T-helper 22 cell (primary cell): ENCODE measurements at regions not wholly inside any gene's neighbourhood (a gene's known extent, or its start where the extent isn't known, plus 50 kb on each side); places are given as distances from the start of the nearest gene placed in this dataset.

Experiments
- DNase-seq: peaks from one replicate; pipeline ENCODE4 v3.0.0-alpha.2; 2020; ENCODE audit warnings: low read depth

DNA sequence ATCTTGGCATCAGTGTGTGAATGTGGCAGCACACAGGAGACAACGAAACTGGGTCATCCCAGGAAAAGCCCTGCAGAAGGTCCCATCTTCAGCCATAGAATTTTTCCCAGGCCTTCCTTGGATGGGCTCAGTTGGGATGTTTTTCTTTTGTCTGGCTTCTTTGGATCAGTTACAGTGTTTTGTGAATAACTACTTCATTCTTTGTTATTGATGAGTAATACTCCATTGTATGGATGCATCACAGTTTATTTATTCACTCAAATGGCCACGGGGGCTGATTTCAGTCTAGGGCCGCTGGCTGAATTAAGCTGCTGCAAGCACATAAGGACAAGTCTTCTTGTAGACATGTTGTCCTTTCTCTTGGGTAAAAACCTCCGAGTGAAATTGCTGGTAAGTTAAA lies 81.3 kb upstream of the CD93 start:
- no peak for DNase-seq

DNA sequence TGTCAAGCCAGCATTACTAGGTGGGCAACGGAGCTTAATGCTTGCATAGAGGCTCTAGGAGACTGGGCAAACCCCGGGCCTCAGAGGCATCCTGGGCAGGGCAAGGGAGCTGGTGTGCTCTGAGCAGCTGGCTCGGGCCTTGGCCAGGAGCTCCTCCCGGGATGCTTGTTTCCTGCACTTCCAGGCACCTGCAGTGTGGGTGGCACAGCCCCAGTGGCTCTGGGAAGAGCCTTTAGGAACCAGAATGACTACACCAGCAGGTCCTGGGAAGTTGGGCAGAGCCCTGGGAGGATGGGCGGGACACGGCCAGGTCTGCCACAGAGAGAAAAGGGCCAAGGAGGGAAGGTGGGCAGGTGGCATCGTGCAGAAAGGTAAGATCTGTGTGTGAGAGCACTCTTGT lies 80.4 kb upstream of the CD93 start:
- no peak for DNase-seq

DNA sequence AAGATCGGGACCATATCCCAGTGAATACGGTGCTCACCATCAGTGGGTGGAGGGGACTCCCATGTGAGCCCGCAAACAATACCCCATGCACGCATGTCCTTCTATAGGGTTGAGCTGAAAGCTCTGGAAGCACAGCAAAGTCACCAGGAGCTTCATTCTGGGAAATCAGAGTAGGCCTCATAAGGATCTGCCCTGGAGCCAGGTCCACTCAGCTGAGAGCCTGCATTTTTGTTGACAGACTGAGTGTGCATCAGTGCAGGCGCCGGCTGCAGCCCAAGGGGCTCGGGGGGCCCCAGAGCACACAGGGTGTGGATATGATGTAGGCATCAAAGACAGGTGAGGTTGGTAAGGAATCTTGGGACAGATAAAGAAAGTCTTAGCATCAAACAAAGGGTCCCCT lies 79.8 kb upstream of the CD93 start:
- DNase-seq: no peak

DNA sequence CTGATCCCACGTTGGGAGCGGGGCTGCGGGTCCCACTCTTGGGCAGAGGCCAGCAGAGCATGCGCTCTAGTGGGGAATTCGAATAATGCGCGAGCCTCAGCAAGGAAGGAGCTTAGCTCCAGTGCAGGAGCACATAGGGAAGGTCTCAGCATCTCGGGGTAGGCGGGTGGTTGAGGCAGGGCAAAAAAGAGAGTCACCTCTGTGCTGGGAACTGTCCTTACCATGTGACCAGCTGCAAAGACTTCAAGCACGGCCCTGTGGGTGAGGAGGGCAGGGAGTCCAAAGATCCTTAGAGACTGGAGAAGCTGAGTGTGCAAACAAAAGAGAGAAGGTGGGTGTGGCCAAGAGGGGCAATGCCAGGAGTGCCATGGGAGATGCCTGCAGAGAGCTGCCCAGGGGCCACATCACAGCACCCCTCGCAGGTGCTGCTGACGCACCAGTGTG lies 79.2 kb upstream of the CD93 start:
- DNase-seq: no peak

DNA sequence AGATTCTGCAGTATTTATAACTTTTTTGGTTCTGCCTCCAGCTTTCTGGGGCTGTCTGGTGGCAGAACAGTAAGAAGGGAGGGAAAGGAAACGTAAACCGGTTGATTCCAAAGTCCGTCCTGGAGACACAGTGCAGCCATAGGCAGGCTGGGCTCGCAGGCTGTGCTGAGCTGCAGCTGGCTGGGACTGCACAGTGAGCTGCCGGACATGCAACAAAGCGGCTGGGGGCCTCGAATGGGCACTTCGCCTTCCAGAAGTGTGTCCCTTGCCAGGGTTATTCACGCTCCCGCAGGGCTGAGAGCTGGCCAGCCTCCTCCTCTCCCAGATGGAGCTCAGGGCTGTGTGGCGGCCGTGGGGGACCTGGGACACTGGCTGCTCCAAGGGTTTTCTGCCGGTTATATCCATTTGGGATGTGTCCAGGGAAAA lies 78.1 kb upstream of the CD93 start:
- DNase-seq: no peak

DNA sequence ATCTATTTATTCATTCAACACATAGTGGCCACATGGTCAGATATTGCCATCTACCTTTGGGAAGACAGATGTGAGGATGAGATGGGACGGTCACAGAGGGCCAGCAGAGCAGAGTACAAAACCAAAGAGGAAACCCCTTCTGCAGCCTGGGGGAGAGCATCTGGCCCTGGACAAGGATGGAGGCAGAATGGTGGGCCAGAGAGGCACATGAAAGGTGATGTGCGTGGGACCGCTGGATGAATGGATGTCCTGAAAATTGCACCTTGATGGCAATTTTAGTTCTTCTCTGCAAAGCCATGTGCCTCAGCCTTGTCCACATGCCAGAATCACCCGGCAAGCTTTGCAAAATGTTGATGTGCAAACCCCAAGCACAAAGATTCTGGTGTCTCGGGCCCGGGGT lies 77.4 kb upstream of the CD93 start:
- DNase-seq: no peak

DNA sequence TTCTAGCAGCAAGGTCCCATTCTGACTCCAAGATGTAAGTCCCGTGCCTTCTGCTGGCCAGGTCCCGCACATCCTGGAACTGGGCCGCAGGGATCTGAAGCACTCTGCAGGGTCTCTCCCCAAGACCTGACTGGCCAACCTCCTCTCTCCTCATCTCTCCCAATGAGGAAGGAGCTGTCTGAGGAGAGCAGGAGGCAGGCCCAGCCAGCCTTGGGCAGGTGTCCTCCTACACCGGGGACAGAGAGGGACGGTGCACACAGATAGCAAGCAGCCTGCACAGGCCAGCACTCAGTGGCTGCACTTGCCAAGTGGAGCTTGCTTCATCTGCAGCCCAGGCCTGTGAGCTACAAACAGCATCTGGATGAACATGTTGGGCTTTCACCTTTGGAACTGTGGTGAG lies 76.8 kb upstream of the CD93 start:
- no peak for DNase-seq

DNA sequence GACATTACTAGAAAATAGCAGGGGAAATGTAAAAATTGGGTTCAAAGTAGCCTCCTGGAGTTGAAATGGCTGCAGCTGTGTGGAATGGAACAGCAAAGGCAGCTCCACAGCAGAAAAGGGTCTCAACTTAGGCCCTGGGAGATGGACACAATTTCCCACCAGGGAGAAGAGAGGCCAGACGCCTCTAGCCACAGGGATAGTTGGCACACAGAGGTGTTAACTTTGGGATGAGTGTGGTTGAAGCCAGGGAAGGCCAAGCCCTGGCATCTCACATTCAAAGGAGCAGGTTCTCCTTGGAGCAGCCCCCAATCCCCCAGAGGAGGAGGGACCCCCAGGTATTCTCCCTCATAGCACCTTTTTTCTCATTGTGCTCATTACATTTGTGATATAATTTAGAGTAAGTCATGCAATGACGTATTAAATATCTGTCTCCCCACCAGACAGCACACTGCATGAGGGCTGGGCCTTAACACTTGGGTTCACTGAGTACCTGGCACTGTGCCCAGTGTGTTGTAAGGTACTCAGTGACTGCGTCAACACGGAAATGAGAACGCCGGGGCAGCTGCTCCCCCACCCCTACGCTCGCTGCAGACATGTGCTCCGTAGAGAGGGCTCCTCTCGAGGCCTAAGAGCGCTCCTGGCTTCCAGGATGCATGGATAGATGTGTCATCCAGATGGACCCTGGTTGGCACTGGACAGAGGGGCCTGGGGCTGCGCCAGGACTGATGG lies 76.0 kb upstream of the CD93 start:
- no peak for DNase-seq

DNA sequence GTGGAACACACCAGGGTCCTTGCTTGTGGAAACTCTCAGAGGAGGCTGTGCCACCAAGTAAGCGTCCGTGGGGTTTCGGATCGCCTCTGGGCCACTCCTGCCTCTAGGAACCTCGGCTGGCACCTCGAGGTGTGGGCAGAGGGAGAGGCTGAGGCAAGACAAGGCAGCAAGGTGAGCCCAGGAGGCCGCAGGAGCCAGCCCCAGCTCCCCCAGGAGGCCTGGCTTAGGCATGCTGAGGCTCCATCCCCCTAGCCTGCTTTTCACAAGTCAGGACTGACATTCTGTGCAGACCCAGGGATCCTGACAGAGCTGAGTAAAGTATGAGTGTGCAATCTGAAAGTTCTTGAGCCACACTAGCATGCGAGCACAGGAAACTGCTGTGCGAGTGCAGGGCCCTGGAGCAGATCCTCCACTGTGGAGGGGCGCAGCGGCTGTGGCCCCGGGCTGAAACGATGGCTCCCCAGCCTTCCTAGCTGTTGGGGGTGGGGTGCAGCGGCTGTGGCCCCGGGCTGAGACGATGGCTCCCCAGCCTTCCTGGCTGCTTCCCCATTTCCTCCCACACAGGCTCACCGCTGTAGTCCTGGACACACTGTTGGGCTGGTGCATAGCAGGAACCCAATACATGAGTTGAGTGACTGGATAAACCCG lies 75.2 kb upstream of the CD93 start:
- DNase-seq: no peak

DNA sequence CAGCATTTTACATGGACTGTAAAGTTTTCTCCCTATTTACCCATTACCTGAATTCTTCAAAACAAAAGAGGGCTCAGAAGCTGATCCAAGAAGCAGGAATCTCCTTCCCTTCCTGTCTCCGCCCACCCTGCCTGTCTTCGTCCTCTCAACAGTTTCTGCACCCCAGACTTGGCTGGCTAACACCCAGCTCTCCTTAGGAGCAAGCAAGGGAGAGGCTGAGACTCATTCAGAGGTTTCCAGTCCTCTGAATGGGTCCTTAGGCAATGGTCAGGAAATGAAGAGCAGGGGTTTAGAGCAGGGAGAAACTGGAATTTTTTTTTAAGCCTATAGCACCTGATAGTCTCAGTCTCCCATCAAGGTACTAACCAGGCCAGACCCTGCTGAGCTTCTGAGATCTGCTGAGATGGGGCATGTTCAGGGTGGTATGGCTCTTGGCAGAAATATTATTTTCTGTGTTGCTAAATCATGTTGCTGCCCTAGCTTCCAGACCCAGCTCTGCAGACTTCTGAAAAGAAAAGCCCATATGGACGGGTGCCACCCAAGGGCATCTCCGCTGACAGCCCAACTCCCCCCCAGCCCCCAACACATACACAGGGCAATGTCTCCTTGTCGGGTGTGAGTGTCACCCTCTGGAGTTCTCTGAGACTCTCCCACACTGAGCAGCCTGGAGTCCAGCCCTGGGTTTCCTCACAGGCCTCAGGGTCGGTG lies 74.6 kb upstream of the CD93 start:
- no peak for DNase-seq

DNA sequence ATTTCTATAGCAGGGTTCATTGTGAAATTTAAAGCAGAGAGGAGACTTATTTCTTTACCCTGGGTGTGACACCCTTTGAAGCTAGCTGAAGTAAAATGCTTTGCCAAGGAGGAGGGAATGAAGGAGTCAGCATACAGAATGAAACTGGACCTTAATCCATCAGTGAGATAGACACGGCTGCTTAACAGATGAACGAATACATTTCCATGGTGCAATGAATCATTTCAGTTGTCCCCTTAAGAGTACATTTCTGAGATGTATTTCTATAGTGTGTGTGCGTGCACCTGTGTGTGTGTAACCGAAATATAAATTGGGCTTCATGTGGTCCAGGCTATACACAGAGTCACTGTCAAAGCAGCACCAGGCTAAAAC lies 73.8 kb upstream of the CD93 start:
- no peak for DNase-seq

DNA sequence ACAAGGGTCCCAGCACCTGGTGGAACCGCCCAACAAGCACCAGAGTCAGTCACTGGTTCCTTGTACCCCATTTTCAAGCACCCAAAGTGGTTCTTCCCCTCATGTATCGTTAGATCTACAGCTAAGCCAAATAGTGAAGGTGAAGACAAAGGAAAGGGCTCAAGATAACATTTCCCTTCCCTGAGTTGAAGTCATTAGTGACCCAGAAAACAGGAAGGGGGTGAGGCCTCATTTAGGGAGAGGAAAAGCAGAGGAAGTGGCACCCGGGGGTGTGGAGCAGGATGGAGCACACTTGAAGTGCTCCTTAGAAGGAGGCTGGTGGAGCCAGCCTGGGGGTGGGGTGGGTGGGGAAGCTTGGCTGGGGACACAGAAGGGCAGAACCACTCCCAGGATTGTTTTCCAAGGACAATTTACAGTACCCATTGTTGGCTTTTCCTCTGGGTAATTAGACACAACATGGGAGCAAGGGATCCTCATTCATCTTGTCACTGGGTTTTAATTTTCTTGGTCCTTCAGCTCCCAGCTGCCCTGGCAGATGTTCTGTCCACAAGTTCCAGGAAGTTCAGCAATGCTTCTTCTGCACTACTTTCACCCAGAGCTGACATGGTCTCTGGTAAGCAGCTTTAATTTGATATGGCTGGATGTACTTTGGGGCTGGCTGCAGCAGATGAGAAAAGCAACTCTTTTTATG lies 73.3 kb upstream of the CD93 start:
- DNase-seq: no peak

DNA sequence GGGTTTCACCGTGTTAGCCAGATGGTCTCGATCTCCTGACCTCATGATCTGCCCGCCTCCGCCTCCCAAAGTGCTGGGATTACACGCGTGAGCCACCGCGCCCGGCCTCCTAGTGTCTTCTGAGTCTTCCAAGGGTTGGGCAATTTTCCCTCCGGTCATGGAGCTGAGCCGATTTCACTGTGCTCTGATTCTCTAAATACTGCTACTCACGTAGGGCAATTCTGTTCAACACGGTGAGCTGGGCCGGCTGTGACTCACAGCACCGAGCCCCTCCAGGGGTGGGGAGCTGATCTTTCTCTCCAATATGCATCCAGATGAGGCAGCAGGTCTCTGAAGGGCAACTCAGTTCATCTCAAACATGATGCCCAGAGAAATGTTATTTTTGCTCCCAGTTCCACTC lies 71.6 kb upstream of the CD93 start:
- no peak for DNase-seq

DNA sequence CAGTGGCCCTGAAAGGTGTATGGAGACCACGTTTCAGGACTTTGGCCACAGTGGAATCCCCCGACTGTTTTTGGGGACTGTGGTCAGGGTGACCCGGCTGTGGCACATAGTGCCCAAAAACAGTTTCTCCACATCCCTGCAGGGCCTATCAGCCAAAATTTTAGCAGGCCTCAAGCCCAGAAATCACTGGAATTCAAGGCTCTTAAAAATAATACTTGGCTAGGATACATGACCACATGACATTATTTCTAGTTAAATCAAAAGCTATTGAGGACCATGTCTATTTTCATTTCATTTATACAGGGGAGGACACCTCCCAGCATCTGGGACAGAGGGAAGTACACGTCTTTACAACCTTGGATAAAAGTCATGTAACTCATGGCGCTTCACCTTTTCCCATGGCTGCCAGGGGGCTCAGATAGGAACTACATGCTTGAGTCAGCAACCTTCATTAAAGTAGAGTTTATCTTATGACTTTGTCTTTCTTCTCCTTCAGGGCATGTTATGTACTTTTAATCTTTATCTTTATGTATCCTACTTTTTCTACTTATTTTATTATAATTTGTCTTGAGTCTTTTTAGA lies 70.8 kb upstream of the CD93 start:
- DNase-seq: no peak

DNA sequence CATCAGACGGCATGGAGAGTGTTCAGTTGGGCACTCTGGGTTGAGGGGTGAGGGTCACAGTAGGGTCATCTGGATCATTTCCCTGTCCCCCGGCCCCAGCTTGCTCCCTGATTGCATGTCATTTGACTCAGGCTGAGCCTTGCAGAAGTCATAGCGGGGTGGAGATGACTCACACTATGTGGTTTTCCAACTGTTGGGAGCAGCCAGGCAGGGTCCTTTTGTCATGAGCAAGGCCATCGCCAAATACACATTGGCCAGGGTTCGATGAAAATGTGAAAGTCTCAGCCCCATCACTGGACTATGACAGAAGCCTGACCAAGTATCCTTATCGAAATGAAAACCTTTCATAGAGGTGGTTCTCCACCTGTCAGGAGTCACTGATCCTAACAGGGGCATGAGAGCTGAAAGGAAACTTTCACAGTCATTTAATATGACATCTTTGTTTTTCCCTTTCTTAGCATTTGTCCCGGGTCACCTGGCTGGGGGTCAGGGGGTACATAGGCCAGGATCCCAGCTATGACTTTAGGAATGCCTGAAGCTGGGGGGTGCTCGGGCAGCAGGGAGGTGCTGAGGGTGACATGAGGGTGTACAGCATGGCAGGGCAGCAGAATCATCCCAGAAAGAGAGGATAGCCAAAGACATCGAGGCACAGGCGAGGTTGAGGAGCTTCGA lies 70.2 kb upstream of the CD93 start:
- no peak for DNase-seq

DNA sequence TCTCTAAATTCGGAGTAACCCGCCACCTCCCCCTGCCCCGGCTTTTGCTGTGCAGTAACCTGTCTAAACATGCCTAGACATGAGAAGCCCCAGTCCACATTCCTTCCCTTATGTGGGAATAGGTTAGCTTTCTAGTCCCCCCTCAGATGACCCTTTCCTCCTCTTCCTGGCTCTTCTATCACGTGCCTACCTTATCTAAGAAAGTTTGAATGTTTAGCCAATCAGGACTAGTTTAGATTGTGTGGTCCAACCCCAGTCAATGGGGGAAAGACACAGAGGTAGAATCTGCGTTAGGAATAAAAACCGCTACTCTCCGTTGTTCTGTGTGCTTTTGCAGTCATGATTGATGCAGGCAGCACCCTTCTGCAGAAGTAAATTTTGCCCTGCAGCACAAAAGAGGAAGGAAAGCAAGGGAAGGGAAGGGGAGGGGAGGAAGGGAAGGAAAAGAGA lies 69.0 kb upstream of the CD93 start:
- no peak for DNase-seq

DNA sequence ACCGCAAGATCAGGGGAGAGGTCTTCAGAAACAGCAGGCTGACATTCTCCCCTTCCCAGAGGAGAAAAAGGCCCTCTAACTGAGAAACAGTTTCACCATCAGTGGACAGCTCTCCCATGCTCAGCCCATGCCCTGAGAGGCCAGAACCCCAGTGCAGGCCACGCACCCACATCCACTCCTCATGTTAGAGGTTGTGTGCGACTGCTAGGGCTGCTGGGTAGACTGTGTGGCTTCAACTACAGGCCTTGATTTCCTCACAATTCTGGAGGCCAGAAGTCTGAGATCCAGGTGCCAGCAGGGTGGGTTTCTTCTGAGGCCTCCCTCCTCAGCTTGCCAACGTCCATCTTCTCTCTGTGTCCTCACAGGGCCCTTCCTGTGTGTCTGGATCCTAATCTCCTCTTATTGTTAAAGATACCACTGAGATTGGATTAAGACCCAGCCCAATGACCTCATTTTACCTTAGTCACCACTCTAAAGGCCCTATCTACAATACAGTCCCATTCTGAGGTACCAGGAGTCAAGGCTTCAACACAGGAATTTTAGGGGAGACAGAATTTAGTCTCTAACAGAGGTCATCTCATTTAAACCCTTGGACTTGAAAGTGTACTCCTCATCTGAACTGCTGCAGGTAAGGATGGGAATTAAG lies 67.7 kb upstream of the CD93 start:
- no peak for DNase-seq

DNA sequence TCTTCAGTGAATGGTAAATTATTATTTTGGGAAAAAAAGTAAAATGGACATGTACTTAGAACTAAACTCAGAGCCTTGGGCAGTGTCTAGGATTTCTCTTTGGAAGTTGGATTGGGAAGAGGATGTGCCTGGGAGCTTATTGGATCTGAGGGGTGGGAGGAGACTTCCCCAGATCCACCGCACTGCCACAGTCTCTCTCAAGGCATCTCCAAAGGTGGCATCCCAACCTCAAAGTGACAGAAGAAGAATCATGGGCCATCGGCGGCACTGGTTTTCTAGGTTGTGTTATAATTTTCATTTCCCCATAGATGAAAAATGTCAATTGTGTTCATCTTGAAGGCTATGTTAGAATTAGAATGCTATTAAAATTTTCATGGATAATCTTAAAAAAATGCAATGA lies 66.8 kb upstream of the CD93 start:
- DNase-seq: no peak

DNA sequence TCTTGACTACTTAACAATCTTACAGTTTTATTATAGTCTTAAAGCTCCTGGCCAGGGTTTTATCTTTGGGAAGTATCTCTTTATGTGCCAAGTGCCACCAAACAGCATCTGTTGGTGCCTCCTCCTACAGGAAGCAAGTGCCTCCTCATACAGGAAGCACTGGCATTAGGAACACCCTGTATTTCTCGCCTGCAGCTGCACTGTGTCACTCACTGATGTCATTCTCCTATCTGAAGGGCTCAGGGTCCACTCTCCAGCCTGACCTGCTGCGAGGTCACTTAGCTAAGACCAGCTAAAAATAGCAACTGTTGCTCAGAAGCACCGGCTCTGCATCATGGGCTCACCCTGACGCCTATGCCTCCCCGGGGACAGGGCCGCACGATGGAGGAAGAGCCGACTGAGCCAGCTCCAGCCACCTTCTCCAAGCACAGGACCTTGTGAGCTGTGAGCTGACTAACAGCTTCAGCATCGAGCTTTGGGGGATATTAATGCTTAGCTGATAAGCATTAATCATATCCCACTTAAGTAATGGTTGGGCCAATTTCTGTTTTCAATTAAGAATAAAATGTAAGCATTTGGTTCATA lies 66.3 kb upstream of the CD93 start:
- DNase-seq: no peak

DNA sequence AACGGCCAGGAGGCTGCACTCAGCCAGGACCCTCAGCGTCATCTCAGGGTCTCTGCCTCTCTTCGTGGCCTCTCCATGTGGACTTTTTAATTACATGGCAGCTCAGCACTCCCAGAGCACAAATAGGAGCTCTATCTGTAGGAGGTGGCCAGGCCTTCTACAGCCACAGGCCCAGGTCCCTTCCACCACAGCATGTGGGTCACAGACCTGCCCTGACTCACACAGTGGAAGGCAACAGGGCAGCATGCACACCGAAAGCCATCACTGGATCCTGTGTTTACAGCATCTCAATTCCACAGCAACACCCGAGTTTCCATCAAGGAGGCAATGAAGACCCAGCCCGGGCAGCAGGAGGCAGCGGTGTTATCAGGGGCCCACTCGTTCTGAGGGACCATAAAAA lies 65.8 kb upstream of the CD93 start:
- no peak for DNase-seq
